ENCODE measurements at regions not wholly inside any gene's neighbourhood (a gene's known extent, or its start where the extent isn't known, plus 50 kb on each side); places are given as distances from the start of the nearest gene placed in this dataset.

- no peak for DNase-seq
Observed at GRCh38 chr2:239776436-239777005, 248.6 kb downstream of the NDUFA10 start.

DNA sequence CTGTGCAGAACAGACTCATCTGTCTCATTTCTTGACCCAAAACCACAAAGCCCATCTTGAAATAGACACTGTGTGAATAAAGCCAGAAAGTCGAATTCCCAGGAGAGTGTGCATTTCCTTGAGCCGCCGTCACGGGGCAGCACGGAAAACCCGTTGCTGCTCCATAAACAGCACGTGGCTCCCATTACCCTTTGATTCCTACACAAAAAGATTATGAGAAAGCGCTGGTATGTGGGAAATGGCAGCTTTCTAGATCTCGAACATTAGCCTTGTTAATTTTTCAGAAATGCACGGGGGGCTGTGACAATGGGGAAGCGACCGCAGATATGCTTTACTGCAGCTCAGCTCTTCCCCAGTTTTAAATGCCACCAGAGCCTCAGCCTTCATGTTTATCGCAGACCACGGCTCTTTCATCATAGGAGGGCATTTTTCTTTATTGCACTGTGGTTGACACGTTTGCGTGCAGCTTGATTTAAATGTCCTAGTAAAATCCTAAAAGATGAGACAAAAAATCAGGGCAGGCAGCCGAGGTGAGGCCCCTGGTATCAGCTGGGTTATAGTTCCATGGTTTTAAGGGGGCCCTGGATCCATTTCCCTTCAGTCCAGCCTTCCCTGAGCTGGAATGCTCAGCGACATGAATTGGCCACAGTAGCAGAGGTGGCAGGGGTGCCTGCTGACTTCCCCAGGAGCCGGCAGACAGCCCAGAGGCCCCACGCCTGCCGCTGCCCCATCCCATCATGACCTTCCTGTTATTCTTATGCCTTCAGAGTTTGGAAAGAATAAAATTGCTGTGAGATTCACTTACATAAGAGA is 249.3 kb downstream of the NDUFA10 start:
- no peak for DNase-seq

DNA sequence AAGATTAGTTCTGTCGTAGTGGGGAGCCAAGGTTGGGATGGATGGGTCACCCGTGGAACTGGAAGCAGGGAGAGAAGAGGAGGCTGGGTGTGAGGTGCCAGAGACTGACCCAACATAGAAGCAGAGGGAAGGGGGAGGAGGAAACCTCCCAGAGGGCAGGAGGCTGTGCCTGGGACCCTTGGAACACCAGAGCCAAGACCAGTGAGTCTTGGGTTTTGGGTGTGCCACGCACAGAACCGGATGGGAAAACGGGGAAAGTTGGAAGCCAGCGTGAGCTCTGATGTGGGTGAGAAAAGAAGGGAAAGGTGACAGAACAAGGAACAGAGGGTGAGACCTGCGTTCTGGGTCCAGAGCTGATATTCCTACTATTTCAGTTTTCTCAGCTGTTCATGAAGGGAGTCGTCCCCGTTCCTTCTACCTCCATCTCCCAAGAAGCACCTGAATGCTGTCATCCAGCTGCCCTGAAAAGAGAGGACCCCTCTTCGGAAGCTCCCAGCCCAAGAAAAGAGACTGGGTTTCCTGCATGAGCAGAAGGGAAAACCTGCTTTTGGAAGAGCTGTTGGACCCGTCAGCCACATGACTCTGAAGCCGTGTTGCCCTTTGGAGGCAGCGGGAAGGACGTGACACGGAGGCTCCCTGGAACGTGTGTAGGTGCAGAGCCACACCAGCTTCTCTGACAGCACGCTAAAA is 250.1 kb downstream of the NDUFA10 start:
- DNase-seq = no peak

GRCh38 chr2:239774142-239774462 is 251.0 kb downstream of the NDUFA10 start:
- no peak for DNase-seq

DNA sequence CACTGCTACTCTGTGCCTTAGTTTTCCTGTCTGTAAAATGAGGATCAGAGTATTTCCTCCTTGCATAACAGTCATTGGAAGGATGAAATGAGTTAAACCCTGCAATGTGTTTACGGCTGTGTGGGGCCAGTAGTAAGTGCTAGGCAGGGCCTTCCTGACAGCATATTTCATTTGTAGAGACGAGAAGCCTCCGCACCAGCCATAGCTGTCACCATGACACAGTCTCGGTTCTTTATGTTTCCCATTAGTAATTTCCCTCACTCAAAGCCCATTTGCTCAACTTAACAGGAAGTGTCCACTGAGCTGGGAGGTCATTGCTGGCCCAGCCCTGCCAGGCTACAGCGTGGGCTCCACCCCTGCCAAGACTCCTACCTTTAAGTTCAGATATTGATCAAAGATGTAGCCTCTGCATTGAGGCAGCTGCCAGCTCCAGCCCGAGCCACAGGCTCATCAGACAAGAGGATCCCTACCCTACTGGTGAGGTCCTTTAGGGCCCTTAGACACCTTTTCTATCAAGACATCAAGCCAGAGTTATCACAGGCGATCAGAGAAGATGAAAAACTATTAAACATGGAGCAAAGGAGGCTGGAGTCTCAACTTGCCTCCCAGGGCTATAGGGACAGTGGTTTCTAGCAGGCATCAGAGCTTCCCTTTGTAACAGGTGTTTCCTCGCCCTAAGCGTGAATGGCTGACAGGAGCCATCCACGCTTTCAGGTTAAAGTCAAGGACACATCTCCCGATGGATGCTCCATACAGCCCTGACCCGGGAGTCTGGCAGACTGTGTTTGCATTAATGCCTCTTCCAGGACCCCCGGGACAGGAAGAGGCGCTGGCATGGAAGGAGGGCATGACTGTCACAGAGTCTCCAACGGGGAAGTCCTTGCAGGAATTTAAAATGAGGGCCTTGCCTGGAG is 251.7 kb downstream of the NDUFA10 start:
- no peak for DNase-seq

DNA sequence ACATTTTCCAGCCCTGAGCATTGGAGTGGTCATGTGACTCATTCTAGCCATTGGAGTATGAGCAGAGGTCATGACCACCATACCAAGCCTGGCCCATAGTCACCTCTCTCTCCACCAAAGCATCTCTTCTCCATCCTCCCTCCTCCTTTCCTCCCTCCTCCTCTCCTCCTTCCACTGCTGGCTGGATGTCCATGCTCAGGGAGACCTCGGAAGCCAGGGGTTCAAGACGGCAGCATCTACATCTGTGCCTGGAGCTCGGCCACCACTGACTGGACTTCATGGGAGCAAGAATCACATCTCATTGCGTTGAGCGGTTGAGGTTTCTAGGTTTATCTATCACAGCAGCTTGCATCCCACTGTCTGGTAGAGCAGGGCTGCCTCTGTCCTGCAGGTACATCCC is 252.4 kb downstream of the NDUFA10 start:
- DNase-seq = no peak

DNA sequence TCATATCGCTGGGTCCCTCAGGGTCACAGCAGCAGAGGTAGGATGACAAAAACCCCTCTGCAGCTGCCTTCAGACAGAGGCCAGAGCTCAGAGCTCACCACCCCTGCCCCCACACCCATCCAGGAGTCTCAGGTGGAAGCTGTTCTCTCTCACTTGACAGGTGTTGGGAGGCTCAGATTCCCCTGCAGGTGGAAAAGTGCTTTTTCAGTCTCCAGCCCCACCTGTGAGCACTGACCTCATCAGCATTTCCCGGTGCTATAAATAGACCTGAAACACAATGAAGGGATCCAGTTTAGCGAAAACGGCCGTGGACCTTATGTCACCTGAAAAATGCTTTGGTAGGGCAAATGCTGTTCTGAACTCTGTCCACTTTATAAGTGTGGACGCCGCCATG is 254.9 kb downstream of the NDUFA10 start:
- peak; percentile 94 for DNase-seq

DNA sequence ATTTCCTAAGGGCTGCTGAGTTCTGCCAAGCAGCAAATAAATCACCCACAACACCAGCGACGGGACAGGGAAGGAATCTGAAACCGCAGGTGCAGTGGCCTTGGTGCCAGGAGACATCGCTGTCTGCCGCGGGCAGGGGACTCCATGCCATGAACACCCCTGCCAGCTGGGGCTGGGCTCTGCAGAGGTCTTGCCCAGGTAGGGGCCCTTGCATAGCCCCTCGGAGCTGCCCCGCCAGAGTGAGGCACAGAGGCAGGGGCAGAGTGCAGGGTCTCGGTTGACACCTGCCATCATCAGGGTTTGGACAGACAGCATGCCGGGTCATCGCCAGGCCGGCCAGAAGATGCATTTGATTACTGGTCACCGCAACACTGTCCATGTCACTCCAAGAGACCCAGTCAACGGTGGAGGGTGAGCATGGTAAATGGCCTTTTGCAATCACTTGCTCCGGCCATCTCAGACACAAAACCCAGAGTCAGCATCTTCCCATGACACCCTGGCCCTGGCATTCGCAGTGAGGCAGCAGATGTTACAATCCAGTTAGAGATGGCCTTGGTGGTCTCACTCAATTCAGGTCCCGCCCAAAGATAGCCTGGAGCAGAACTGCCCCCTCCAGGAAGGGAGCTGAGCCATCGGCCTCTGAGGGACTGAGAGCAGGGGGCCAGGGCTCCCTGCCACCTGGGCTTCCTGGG is 255.4 kb downstream of the NDUFA10 start:
- DNase-seq = peak; percentile 63

DNA sequence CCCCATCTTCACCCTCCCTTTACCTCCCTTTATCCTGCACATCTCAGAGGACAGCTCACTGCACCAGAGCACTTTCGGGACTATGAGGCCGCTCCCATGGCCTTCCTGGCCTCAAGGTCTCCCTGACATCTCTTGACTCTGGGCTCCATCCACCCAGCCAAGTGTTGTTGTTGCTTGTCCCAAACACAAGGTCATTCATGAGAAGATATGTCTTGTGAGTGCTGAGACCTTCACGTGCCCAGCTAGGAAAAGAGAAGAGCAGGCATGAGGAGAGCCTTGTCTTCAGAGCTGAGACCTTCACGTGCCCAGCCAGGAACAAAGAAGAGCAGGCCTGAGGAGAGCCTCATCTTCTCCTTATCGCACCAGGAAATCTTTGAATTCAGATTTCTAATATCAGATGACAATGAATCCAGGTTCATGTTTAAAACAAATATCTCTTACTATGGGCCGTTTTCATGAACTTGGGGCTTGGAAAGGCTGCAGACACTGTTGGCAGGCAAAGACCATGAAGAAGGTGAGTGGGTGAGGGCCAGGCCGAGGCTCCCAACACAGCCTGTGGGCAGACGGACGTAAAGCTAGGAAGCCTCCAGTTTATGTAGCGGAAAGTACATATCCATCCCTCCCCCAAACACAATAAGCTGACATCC is 256.1 kb downstream of the NDUFA10 start:
- no peak for DNase-seq

- no peak for DNase-seq
Observed at GRCh38 chr2:239768031-239768790, 256.9 kb downstream of the NDUFA10 start.

- peak; percentile 13 for DNase-seq
Observed at GRCh38 chr2:239767021-239767905, 257.9 kb downstream of the NDUFA10 start.

DNA sequence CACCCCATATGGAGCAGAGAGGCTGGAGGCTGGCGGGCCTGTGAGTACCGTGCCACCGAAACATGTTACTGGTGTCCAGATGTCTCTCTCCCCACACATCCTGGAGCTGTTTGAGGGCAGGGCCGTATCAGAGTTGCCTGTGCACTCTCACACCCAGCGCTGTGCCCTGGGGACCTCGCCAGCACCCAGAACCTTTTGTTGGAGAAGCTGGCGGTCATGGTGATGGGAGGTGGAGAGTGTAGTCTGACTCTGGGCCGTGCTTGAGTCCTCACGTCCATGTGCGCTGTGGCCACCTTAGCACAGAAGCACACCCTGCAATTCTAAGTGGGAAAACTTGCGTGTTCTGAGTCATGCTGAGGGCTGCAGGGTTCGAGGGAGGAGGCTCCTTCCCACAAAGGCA is 259.2 kb downstream of the NDUFA10 start:
- no peak for DNase-seq

DNA sequence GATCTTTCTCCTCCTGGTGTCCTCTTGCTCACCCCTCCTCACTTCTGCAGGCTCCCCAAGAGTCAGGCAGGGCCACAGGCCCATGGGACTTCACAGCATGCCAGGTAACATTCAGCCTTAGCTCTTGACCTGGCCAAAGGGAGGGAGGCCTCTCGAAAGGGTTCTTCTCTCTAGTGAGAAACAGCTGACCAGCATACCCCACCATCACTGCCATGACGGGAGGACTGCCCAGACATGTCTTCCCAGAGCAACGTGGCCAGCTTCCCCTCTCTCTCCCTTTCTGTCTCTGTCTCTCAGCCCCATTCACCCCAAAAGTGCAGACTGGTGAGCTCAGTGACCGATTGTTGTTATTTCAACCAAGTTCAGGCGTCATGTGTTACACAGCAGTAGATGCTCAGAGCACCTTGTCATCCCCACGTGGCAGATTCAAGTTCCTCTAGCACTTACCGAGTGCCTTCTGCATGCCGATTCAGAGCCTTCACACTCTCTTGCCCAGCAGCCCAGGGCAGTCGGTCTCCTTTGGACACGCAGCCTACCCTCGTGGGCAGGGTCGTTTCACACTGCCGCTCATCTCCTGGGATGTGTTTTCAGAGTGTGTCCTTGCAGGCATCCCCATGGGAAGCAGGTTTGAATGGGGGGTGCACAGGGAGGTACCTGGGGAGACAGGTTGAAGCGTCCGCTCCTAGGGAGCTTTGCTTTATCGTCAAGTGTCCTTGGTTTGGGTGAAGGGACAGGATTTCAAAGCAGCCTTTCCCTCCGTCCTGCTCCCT is 259.9 kb downstream of the NDUFA10 start:
- DNase-seq = no peak

- DNase-seq = no peak
Observed at GRCh38 chr2:239763433-239764097, 261.6 kb downstream of the NDUFA10 start.

DNA sequence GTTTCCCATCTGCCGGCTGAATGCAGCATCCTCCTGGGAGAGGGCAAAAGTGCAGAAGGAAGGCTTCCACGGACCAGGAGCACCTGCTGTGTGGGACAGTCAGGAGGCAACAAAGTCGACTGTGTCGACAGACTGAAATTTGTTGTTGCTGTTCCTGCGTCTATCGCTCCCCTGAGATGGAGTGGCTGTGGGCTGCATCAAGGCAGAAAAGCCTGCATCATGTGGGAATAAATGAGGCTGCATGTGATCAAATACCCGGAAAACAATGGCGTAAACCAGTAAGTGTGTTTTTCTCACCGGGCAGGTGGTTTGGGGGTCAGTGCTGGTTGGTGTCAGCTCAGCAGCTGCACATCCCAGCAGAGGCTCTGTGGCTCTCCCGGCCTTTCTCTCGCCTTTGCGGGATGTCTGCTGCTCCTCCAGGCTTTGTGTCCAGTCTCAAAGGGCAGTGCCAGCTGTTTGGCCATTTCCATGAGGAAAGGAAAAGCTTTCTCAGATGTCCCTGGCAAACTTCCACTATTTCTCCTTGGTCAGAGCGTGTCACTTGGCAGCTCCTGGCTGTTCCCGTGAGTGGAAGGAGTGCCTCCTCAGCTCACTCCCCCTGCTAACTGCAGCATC is 262.4 kb downstream of the NDUFA10 start:
- DNase-seq = no peak

- DNase-seq = no peak
Observed at GRCh38 chr2:239762106-239762505, 263.0 kb downstream of the NDUFA10 start.

DNA sequence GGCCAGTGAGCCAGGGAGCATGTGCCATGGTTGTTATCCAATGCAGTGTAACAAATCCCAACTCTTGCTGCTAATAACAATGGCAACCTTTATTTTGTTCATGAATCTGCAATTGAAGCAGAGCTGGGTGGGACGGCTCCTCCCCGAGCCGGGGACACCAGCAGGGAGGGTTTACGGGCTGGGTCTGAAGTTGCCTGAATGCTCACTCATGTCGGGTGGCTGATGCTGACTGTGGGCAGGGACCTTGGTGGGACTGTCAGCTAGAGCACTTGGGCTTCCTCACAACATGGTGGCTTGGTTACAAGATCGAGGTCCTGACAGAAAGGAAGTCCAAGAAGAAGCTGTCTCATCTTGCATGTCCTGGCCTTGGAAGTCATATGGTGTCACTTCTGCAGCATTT is 264.5 kb downstream of the NDUFA10 start:
- no peak for DNase-seq

DNA sequence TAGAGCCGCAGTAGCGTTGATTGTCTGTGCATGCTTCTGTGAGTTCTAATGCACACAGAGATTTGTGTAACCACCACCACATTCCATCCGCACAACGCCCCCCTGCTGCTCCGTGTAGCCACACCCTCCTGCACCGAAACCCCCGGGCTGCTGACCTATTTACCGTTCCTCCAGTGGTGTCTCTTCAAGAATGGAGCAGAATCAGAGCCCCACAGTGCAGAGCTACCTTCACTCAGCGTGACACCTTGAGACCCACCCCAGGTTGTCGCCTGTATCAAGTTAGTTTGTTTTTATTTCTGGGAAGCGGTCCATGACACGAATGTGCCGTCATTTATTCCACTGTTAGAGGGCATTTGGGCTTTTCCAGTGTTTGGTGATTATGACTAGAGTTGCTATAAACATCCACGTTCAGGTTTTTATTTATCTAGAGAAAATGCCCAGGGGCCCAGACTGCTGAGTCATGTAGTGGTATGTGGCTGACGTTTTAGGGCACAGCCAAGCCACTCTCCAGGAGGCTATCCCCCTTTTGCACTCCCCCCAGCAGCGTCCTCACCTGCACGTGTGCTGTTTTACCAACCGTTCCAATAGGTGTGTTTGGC is 266.8 kb downstream of the NDUFA10 start:
- DNase-seq = no peak
